H1 (cell line): ENCODE measurements at regions not wholly inside any gene's neighbourhood (a gene's known extent, or its start where the extent isn't known, plus 50 kb on each side); places are given as distances from the start of the nearest gene placed in this dataset.
"Not testable (repeated sequence)": the region's sequence is repeated elsewhere in the genome, so short reads cannot be mapped to it uniquely, and the experiment has no call there.

Experiments
- CTCF ChIA-PET: fragments of 300-600 bp; sonication (Branson Sonifier 250); formaldehyde crosslinking; loops from one replicate; lab custom pipeline; 2021; ENCODE audit not compliant: partially characterized antibody; lab: Charles Lee
- POLR2A ChIA-PET: fragments of 300-600 bp; sonication (Branson Sonifier 250); formaldehyde crosslinking; loops from one replicate; lab custom pipeline; 2021; ENCODE audit warnings: inconsistent platforms; ENCODE audit not compliant: partially characterized antibody; lab: Charles Lee
- DNase-seq, 2 experiments: peaks; one replicate each; pipeline versions ENCODE4 v3.0.0 to v3.0.0-alpha.2; 2010 to 2022; ENCODE audit warnings: low spot score in 2 of 2, low read depth in 1 of 2, mixed read lengths in 1 of 2
- FAIRE-seq: peaks from 2 replicates; lab custom pipeline; 2011; peaks lifted over from hg19 to GRCh38; lab: Jason Lieb, UNC
- H2AFZ ChIP-seq: 2 replicates; pipeline ENCODE4 v1.8.1; 2012; ENCODE audit warnings: low read length, inconsistent platforms
- H2AK5ac ChIP-seq: 2 replicates; pipeline ENCODE4 v1.6.1; 2013; ENCODE audit warnings: low read depth, low read length
- H2BK120ac ChIP-seq: replicated peaks from 2 replicates; pipeline ENCODE3; 2013; ENCODE audit warnings: low read depth, low read length, inconsistent platforms
- H2BK12ac ChIP-seq: 2 replicates; pipeline ENCODE4 v1.6.1; 2013; ENCODE audit warnings: low read depth, low read length
- H2BK15ac ChIP-seq: 2 replicates; pipeline ENCODE4 v1.6.1; 2013; ENCODE audit warnings: low read length
- H2BK20ac ChIP-seq: 2 replicates; pipeline ENCODE4 v1.6.1; 2013; ENCODE audit warnings: low read length
- H2BK5ac ChIP-seq: 2 replicates; pipeline ENCODE4 v1.6.1; 2013; ENCODE audit warnings: low read depth, low read length
- H3K14ac ChIP-seq: 2 replicates; pipeline ENCODE4 v1.6.1; 2013; ENCODE audit warnings: inconsistent platforms; ENCODE audit not compliant: insufficient read length
- H3K18ac ChIP-seq: 2 replicates; pipeline ENCODE4 v1.6.1; 2013; ENCODE audit warnings: low read length; ENCODE audit errors: extremely low read depth
- H3K23ac ChIP-seq: 2 replicates; pipeline ENCODE4 v1.6.1; 2013; ENCODE audit warnings: inconsistent platforms; ENCODE audit not compliant: insufficient read length
- H3K23me2 ChIP-seq: 2 replicates; pipeline ENCODE4 v1.6.1; 2013; ENCODE audit warnings: low read depth, low read length
- H3K27ac ChIP-seq: 2 replicates; pipeline ENCODE4 v1.6.1; 2011; ENCODE audit warnings: low read depth, low read length, inconsistent platforms
- H3K27me3 ChIP-seq, 4 experiments: replicated peaks in 1 of 4; 1 replicate in 1 of 4; 2 replicates in 3 of 4; pipeline versions ENCODE4 v1.6.1 to v1.8.1; 2011 to 2013; ENCODE audit warnings: low read length in 3 of 4, mild to moderate bottlenecking in 3 of 4, inconsistent platforms in 2 of 4, mixed read lengths in 2 of 4, moderate library complexity in 1 of 4; ENCODE audit not compliant: control insufficient read depth in 3 of 4, insufficient read depth in 3 of 4; ENCODE audit errors: extremely low read depth in 1 of 4
- H3K36me3 ChIP-seq, 4 experiments: 2 replicates each; pipeline versions ENCODE4 v1.6.1 to v1.8.1; 2011 to 2013; ENCODE audit warnings: mild to moderate bottlenecking in 4 of 4, low read length in 3 of 4, moderate library complexity in 2 of 4, control low read depth in 1 of 4, inconsistent platforms in 1 of 4; ENCODE audit not compliant: insufficient read depth in 4 of 4, control insufficient read depth in 2 of 4
- H3K4ac ChIP-seq: replicated peaks from 2 replicates; pipeline ENCODE3; 2013; ENCODE audit warnings: low read length, low read depth, mixed read lengths, inconsistent platforms; ENCODE audit not compliant: insufficient read length
- H3K4me1 ChIP-seq, 4 experiments: replicated peaks in 1 of 4; 1 replicate in 1 of 4; 2 replicates in 3 of 4; pipeline versions ENCODE4 v1.6.1 to v1.8.1; 2011 to 2013; ENCODE audit warnings: low read length in 3 of 4, inconsistent platforms in 2 of 4, mixed read lengths in 1 of 4; ENCODE audit not compliant: insufficient read depth in 4 of 4, control insufficient read depth in 3 of 4
- H3K4me2 ChIP-seq, 2 experiments: 2 replicates each; pipeline versions ENCODE4 v1.6.1 to v1.8.1; 2011 to 2013; ENCODE audit warnings: low read depth in 2 of 2, low read length in 2 of 2, control low read depth in 1 of 2, inconsistent platforms in 1 of 2, mild to moderate bottlenecking in 1 of 2; ENCODE audit not compliant: insufficient read depth in 1 of 2
- H3K4me3 ChIP-seq, 4 experiments: fragments of 200-600, 300-600 bp in 1 of 4; sonication (generic), shearing (Covaris generic), sonication (Bioruptor Twin) in 1 of 4; 2 replicates each; pipeline versions ENCODE4 v1.5.1 to v1.8.1; 2011 to 2016; ENCODE audit warnings: low read length in 4 of 4, low read depth in 3 of 4, control low read depth in 2 of 4, inconsistent platforms in 2 of 4, mild to moderate bottlenecking in 2 of 4, mixed read lengths in 1 of 4, moderate library complexity in 1 of 4; ENCODE audit not compliant: insufficient read depth in 2 of 4; ENCODE audit errors: extremely low read depth in 1 of 4
- H3K56ac ChIP-seq: replicated peaks from 2 replicates; pipeline ENCODE3; 2013; ENCODE audit warnings: low read depth, mild to moderate bottlenecking, mixed read lengths, low read length, inconsistent platforms; ENCODE audit not compliant: insufficient read length
- H3K79me1 ChIP-seq: 2 replicates; pipeline ENCODE4 v1.6.1; 2013; ENCODE audit warnings: low read depth, low read length, control low read depth
- H3K79me2 ChIP-seq, 2 experiments: 2 replicates each; pipeline versions ENCODE4 v1.6.1 to v1.8.1; 2012 to 2013; ENCODE audit warnings: low read length in 2 of 2, mild to moderate bottlenecking in 2 of 2, inconsistent platforms in 1 of 2; ENCODE audit not compliant: insufficient read depth in 2 of 2, control insufficient read depth in 1 of 2
- H3K9ac ChIP-seq, 4 experiments: replicated peaks in 1 of 4; 1 replicate in 1 of 4; 2 replicates in 3 of 4; pipeline versions ENCODE4 v1.6.1 to v1.8.1; 2011 to 2013; ENCODE audit warnings: low read depth in 3 of 4, low read length in 3 of 4, control low read depth in 2 of 4, mild to moderate bottlenecking in 2 of 4, moderate library complexity in 2 of 4, inconsistent platforms in 1 of 4; ENCODE audit errors: extremely low read depth in 1 of 4
- H3K9me3 ChIP-seq, 2 experiments: 2 replicates each; pipeline versions ENCODE4 v1.6.1 to v1.8.1; 2012 to 2013; ENCODE audit warnings: mild to moderate bottlenecking in 2 of 2, moderate library complexity in 2 of 2, control low read depth in 1 of 2, inconsistent platforms in 1 of 2, low read depth in 1 of 2, low read length in 1 of 2, mixed read lengths in 1 of 2; ENCODE audit not compliant: insufficient read depth in 2 of 2
- H4K20me1 ChIP-seq, 2 experiments: replicated peaks in 1 of 2; 2 replicates each; pipeline versions ENCODE3 to v1.8.1; 2011 to 2013; ENCODE audit warnings: inconsistent platforms in 2 of 2, low read length in 2 of 2, mild to moderate bottlenecking in 1 of 2; ENCODE audit not compliant: insufficient read depth in 2 of 2, control insufficient read depth in 1 of 2
- H4K5ac ChIP-seq: 2 replicates; pipeline ENCODE4 v1.6.1; 2013; ENCODE audit warnings: low read length, low read depth, mixed read lengths, inconsistent platforms; ENCODE audit not compliant: insufficient read length
- H4K8ac ChIP-seq: 2 replicates; pipeline ENCODE4 v1.8.0; 2013; ENCODE audit warnings: mild to moderate bottlenecking, moderate library complexity, low read length, inconsistent platforms; ENCODE audit not compliant: insufficient read depth; ENCODE audit errors: extremely low read depth
- H4K91ac ChIP-seq: replicated peaks from 2 replicates; pipeline ENCODE3; 2013; ENCODE audit warnings: low read length, mixed read lengths, inconsistent platforms; ENCODE audit not compliant: insufficient read length
- RAD21 ChIP-seq, 2 experiments: IDR thresholded peaks in 1 of 2; conservative IDR thresholded peaks in 1 of 2; 2 replicates each; pipeline ENCODE4 v1.6.1; 2011; ENCODE audit warnings: low read depth in 2 of 2, low read length in 2 of 2, improper control_type of control experiment in 1 of 2, inconsistent platforms in 1 of 2, mild to moderate bottlenecking in 1 of 2, moderate library complexity in 1 of 2
- WGBS, 2 experiments: shearing (Covaris generic) in 1 of 2; methylation state at CpG; one replicate each; pipeline versions ENCODE4 v1.1.6 to v1.1.7; 2013 to 2015; ENCODE audit warnings: low lambda C conversion rate in 2 of 2, mixed read lengths in 2 of 2, inconsistent platforms in 1 of 2, low coverage in 1 of 2, missing lambda C conversion rate in 1 of 2; ENCODE audit not compliant: insufficient replicate concordance in 2 of 2, insufficient coverage in 1 of 2, insufficient read length in 1 of 2; ENCODE audit errors: extremely low coverage in 1 of 2, missing lambda C conversion rate in 1 of 2; 5-methylcytosine and 5-hydroxymethylcytosine counted together

- H2BK12ac ChIP-seq, H3K23me2 ChIP-seq, H4K8ac ChIP-seq, H2AFZ ChIP-seq, H3K9ac ChIP-seq, H3K36me3 ChIP-seq, H3K14ac ChIP-seq, H3K27ac ChIP-seq, H3K4ac ChIP-seq, POLR2A ChIA-PET, H4K20me1 ChIP-seq, FAIRE-seq, H2BK5ac ChIP-seq, H3K18ac ChIP-seq, H3K27me3 ChIP-seq, H3K4me1 ChIP-seq, H3K79me1 ChIP-seq, H3K23ac ChIP-seq, H2BK20ac ChIP-seq, CTCF ChIA-PET, H2AK5ac ChIP-seq, H3K79me2 ChIP-seq, H2BK120ac ChIP-seq, H3K4me2 ChIP-seq, H2BK15ac ChIP-seq, H4K91ac ChIP-seq, H3K4me3 ChIP-seq, H3K56ac ChIP-seq, H4K5ac ChIP-seq: not testable (repeated sequence)
- 80% methylated on average over 9 of the region's 25 CpGs; no CpG with 5 or more reads in 1 of the 2 experiments for WGBS, 2 experiments
- peaks cover 0 to 11% of the 10 kb centered on the region in 2 experiments; a peak in 2 of 4 replicates for H3K9me3 ChIP-seq
- peak in 1 of 2 experiments; percentile 65 for DNase-seq
- TF ChIP-seq RAD21 (IDR thresholded peaks at IDR 0.05 in 1 of 2, conservative IDR thresholded peaks at IDR 0.05 in 1 of 2; ENCODE audit: low read depth in 2 of 2, low read length in 2 of 2) = 0 out of 4 replicates have a peak, but pooled peaks of 1 of the 2 experiments have one; percentile 6
Observed at GRCh38 chr9:42806674-42807073, 623.2 kb downstream of the SPATA31A6 start.

- H3K36me3 ChIP-seq, FAIRE-seq, H3K4me3 ChIP-seq, H3K4me1 ChIP-seq, H3K79me1 ChIP-seq, H4K8ac ChIP-seq, H3K79me2 ChIP-seq, H3K9me3 ChIP-seq, H4K20me1 ChIP-seq, H3K27me3 ChIP-seq, H2AK5ac ChIP-seq, H3K4me2 ChIP-seq, H2BK120ac ChIP-seq, H2BK15ac ChIP-seq, H3K4ac ChIP-seq, CTCF ChIA-PET, H3K18ac ChIP-seq, H2BK5ac ChIP-seq, H4K5ac ChIP-seq, H3K23ac ChIP-seq, DNase-seq, H2BK20ac ChIP-seq, H3K9ac ChIP-seq, POLR2A ChIA-PET, H3K56ac ChIP-seq, H2BK12ac ChIP-seq, H4K91ac ChIP-seq, H3K23me2 ChIP-seq, H3K27ac ChIP-seq, H2AFZ ChIP-seq, H3K14ac ChIP-seq: not testable (repeated sequence)
- WGBS, 2 experiments = 86% methylated on average over 1 of the region's 1 CpG; no CpG with 5 or more reads in 1 of the 2 experiments
Observed at GRCh38 chr9:42821468-42821867, 638.0 kb downstream of the SPATA31A6 start.
